Activated CD4-positive, alpha-beta T cell treated with anti-CD3 and anti-CD28 coated beads for 24 hours (primary cell): ENCODE measurements at regions not wholly inside any gene's neighbourhood (a gene's known extent, or its start where the extent isn't known, plus 50 kb on each side); places are given as distances from the start of the nearest gene placed in this dataset.

Experiments used
- DNase-seq, 2 donors: peaks; one replicate each; pipeline ENCODE4 v3.0.0-alpha.2; 2020; ENCODE audit warnings: low read depth in 2 of 2

DNA sequence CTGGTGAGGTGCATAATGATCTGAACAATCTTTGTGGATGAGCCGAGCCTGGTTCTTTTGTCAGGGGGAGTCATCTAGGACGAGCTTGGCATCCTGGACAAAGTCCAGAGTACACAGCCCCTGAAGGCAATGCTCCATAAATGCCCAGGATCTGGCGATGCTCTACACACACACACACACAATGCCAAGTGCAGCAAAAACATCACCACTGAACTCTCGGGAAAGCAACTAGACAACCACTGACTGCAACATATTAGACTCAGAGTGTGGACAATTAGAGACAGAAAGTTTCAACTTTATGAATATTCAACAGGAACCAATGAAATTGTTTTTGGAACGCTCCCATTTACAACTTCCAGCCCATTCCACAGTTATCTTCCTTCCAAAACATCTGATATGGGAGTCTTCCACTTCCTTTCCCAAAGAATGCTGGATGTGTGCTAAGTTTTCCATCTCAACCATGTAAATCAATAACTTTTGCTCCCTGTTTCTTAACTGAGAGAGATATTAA, 227.6 kb upstream of the ANKRD55 start:
- DNase-seq = no peak

GRCh38 chr5:56460195-56460546, 227.0 kb upstream of the ANKRD55 start:
- DNase-seq = no peak

- no peak for DNase-seq
These were observed 226.5 kb upstream of the ANKRD55 start for GRCh38 chr5:56459394-56460194.

DNA sequence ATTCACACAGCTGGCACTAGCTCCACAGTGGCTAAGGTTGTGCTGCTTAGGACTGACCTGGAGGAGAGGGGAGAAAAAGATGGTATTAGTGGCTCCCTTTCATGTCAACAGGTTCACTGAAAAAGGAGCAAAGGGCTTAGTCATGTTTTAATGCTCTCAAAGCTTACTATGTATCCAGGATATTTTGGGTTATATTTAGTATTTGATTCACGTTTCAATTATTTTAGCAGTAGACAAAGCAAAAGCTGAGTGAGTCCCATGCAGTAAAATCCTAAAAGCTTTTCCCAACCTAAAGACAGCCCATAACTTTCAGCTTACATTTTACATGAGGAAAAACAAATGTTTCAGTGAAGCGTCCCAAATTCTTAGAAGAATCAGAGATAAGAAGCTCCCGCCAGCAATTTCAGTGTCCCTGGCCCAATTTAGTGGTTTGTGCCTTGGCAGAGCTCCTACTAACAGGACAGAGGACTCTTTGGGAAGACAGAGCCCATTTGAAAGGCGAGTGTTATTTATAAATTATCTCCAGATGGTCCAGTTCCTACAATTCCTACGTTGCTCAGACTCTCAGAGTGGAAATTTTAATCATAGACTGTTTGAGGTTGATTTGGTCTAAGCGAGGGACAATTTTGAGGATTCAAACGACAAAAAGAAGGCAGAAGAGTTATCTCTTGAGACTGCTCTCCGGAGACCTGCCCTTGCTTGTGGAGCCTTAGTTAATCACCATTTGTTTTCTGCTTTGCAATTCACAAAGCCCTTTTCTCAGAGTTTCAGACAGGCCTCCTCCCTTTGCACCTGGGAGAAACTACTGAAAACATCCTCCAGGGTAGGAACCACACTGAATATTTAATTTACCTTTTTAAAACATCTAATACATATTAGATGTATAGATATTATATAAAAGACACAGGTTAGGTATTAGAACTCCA, 225.0 kb upstream of the ANKRD55 start:
- no peak for DNase-seq

GRCh38 chr5:56456002-56456401, 222.9 kb upstream of the ANKRD55 start:
- DNase-seq = no peak

GRCh38 chr5:56455417-56455816, 222.3 kb upstream of the ANKRD55 start:
- DNase-seq = no peak

DNA sequence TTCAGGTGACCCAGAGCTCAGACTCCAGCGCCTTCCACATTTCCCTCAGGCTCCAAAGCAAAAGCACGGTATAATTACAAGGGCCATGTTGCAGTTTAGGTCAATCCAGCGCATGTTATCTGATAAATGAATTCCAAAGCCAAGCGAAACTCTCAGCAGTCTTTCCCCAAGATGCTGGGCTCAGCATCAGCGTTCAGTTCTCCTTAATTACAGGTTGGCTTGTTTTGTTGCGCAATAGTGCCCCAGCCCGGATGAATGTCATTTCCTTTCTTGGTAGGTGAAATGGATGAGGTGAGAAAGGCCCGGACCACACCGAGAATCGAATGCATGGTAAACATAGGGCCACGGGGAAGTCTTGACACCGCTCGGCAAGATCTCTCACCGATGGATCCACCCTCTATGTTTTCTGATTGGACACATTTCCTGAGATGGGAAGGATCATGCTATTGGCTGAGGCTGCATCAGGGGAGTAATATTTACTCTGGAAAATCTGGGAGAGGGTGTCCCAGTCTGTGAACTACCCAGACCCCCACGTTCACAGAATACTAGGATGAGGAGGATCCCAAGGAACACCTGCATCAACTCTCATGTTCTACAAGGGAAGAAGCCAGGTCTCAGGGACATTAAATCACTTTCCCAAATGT, 221.2 kb upstream of the ANKRD55 start:
- DNase-seq = no peak

- no peak for DNase-seq
These were observed 218.6 kb upstream of the ANKRD55 start for GRCh38 chr5:56451742-56452141.

- no peak for DNase-seq
These were observed 217.6 kb upstream of the ANKRD55 start for GRCh38 chr5:56450766-56451165.

DNA sequence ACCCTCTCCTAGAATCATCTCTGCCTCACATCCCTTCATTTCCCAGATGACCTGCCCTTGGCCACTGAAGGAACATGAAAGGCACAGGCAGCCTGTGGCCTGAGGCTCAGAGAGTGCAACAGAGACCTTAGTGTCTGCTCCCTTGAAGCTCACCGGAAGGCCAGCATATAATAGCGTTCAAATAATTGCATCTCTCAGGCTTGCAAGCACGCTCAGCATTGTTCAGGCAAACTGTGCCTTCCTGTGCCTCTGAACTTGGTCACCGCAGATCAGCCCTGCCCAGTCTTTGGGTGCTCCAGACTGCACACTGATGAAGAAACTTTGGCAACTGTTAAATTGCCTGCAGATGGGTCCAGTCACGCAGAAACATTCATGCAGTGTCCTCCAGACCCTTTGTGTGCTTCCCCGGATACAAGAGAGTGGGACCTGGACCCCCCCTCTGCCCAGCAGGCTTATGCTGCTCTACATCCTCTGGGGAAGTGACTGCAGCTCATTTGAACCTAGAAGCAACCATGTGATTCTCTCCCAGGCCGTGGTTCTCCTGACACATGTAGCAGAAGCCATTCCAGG, 216.0 kb upstream of the ANKRD55 start:
- DNase-seq = no peak

DNA sequence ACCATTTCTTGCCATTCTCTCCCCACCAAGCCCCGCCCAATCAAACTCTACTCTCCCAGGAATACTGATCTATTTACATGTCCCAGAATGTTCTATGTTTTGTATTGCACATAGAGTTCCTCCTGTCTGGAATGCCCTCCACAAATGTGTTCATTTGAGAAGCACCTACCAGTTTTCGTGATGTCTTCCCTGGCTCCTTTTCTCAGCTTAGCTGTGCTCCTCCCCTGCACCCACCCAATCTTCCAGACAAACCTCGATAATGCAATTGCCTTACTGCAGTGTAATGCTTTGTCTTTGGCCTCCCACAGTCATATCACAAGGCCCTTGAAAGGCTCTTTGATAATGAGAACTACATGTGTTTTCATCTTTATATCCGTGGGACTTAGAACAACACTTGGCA, 214.5 kb upstream of the ANKRD55 start:
- DNase-seq = no peak

DNA sequence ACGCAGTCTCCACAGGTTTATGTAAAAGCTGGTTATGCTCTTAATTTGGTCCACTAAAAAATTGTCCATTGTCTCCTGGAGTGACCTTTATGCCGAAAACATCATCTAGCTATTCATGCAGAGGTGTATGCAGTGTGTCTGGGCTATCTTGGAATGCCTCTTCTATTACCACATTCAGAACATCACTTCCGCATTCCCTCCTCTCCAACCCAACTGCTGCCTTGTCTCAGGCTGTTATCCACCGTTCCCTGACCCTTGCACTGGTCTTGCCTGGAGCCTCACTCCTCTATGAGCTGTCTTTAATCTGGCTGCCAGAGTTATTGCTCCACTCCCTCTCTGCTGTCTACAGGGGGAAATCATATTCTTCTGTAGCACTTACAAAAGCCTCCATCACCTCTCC, 214.1 kb upstream of the ANKRD55 start:
- no peak for DNase-seq

DNA sequence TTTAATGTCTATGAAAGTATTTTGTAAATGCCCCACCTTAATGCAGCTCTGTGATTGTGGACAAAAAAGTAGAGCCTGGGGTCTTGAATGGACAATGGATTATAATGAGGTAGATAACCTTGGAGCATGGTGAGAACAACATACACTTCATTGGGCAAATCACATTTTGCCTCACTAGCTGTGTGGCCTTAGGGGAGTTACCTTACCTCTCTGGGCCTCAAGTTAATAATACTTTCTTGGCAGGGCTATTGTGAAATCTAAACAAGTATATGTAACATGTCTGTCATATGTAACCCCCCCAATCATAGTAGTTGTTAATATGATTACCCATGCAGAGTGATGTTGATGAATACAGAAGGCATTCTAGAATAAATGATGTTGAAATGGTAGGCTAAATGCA, 213.6 kb upstream of the ANKRD55 start:
- DNase-seq = no peak

DNA sequence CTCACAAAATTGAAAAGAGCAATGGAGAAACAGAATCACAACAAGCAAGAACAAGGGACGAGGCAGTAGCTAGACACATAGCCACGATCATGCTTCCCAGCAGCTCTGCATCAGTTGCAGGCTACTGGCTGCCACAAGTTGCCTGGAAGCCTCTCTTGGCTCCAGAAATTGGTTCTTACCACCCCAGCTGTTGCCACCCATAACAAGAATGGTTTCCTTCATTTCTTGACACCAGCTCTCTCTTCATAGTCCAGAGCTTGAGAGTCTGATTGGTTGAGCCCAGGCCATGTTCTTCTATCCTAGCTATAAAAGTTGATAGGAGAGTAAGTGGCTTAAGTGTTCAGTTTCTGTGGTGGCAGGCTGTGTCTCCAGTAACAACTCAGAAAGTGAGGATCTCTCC, 210.7 kb upstream of the ANKRD55 start:
- DNase-seq = no peak

DNA sequence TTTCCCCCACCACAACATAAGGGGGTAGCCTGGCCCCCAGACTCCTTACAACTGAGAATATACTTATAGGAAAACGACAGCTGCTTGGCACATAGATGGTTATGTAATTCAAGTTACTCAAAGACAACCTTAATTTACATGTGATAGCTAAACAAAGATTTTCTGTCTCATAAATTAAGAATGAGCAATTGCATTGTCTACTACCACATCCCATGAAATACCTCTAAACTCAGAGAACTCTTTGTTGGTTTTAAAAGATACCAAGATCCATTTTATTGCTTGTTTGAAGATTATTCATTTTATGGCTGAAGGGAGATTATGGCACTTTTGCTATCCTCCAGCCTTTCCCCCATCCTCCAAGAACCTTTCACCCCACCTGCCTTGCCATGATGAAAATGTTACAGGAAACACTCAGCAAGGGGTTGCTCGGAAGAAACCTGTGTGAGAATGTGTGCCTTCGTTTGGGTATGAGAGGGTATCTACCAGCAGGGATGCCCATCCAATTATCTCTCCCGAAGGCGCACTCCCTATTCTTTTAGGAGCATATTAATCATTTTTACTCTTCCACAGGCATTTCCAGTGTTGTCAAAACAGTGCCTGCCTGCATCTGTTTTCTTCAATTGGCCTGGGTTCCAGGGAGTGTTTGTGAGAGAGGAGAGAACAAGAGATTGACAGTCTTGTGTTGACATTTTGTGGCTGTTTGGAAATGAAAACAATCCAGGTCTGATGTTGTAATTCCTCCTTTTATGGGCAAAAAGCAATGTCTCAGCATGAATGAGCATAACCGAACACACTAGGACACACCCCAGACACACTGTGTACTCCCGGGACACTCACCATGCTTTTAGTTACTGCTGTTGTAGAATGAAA, 208.0 kb upstream of the ANKRD55 start:
- no peak for DNase-seq

GRCh38 chr5:56434986-56435385, 201.9 kb upstream of the ANKRD55 start:
- DNase-seq = no peak

DNA sequence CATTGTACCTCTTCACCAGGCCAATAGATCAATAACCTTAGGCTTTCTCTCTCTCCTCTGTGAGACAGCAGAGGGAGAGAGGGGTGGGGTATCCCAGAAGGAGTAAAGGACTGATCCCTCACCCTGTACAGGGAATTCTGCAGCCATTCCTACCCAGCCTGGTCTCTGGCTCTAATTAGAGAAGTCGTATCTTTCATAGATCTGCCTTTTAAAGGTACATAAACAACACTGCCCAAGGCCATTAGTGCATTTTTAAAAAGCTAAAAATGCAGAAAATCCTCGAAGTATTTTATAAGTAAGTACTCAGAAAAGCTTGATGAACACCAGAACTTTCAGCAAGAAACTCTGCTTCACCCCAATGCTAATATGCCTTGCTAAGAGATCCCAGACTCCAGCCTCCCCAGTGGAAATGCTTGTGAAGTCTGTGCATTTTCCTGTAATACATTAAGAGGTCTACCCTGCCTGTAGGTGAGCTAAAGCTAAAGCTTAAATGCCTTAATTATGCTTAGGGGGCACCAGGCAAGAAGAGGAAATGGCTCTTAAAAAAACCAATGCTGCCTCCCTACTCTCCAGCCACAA, 200.0 kb upstream of the ANKRD55 start:
- DNase-seq = no peak

DNA sequence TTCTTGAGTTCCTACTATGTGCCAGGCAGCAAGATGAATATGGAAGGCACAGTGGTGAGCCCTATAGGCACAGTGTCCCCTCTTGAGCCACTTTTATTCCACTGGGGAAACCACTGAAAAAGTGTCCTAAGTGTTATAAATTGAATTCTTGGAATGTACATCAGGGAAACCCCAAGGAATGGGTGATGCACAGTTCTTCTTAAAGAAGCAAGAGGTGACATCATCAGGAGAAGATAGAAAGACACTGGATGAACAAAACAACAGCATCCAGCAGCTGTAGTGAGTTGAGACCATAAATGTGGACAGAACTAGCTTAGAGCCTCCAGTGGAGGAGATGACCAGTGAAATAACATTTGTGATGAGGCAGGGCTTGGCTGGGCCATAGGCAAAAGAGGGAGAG, 199.2 kb upstream of the ANKRD55 start:
- DNase-seq = no peak

DNA sequence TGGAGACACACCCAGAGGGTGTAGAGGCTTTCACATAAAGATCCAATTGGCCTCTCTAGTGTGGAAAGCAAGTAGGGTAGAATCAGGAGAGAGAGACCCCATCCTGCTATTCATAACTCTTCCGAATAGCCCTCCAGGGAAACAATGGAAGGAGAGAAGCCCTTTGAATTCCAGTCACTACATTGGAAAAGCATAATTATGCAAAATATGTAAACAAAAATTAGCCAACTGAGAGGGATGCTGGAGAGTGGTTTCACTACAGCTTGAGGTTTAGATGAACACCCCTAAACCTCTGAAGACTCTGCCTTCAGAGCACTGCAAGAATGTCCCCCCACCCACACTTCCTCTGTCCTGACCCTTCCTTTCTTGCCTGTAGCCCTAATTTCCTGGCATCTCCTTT, 197.3 kb upstream of the ANKRD55 start:
- no peak for DNase-seq

- DNase-seq = no peak
These were observed 196.0 kb upstream of the ANKRD55 start for GRCh38 chr5:56429110-56429561.

DNA sequence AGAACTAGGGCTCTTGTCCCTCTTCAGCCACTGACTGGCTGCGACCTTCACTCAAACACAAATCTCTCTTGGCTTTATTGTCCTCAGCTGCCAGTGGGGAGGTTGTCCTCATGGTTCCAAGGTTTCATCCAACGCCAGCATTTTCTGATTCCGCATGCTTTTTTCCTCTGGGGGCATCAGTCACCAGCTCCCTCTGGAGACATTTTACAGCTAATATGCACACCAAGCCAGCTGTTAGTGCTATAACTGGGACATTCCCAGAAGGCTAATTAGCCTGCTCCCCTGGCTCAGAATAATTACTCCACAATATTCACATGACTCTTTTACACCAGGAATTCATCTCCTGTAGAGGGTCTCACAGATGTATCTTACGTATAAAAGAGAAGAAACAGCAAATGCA, 193.6 kb upstream of the ANKRD55 start:
- no peak for DNase-seq
